GDM1 (cell line): ENCODE measurements at regions not wholly inside any gene's neighbourhood (a gene's known extent, or its start where the extent isn't known, plus 50 kb on each side); places are given as distances from the start of the nearest gene placed in this dataset.

Experiments used
- DNase-seq: peaks from one replicate; lab custom pipeline; 2025; lab: John Stamatoyannopoulos, UW

DNA sequence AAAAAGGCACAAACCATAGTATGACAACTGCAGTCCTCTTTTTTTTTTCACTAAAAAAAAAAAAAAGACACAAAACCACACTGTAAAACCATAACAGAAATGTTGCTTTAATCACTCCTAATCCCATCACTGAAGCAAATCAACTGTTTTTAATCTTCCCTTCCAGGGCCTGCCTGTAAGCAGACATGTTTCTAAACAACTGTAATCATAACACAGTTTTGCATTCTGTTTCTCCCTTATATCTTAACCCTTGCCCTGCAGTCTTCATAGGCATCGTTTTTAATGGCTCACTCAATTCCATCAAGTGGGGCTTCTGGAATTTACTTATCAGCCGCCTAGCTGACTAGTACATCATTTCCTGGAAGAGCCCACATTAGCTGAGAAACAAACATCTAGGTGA, 111.0 kb upstream of the SLC25A48 start:
- DNase-seq: no peak

DNA sequence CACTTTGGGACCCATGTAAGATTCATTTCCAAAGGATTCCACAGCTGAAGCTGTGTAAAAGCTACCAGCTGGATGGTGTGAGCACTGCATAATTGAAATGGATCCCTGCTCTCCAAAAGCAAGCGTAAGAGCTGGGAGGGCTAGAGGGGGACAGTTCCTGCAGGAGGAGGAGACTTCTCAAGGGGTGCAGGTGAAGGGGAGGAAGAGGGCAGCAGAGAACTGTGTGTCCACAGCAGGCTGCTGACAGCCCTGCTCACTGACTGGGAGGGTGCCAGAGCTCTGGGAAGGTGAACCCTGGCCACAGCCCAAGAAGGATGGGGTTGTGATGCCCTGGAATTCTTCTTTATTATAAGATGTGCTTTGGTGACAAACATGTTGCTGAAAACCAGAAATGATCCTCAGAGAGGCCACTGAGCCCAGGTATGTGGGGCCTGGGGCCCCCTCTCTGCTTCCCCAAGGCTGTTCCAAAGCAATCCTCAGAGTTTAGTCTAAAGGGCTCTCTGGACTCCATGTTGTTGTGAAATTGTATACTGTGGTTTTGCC, 112.8 kb upstream of the SLC25A48 start:
- no peak for DNase-seq

DNA sequence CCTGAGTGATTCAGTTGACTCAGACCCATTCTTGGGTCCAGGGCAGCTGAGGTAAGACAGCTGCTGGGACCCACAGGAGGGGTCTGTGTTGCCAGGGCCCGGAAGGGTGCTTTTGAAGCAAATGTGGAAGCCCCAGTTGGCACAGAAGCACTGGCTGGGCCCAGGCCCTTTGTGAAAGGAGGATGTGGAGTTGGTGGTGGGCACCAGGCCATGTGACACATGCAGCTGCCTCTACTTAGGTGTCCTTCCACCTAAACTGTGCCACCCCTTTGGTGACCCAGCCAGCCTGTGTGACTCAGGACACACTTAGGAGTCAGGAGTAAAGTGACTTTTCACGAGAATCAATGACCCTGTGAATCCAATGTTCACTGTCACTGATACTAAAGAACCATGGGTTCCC, 114.3 kb upstream of the SLC25A48 start:
- DNase-seq: no peak

DNA sequence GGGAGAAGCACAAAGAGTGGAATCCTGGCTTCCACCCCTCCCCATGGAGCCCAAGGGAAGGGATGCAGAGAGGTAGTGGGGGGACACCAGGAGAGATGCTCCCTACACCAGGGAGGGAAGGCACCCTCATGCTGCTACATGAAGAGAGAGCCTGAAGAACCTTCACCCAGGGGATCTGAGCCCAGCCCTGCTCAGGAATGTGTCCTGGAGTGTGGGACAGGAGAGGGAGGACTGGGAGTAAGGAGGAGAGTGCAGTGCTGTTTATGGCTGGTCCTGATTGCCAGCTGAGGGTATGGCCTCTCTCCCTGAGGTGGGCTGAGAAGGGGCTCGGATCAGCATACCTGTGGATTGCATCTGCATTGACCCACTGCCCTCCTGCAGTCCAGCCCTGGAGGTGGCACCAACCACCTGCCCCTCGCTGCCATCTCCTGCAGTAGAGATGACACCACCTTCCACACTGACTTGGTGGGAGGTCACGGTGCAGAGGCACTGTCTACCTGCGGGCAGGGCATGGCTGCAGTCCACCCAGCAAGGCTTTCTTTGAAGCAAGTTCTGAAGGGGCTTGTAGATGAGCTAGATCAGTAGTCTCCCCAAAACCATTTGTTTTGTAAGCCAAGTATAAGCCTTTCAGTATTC, 114.9 kb upstream of the SLC25A48 start:
- no peak for DNase-seq

DNA sequence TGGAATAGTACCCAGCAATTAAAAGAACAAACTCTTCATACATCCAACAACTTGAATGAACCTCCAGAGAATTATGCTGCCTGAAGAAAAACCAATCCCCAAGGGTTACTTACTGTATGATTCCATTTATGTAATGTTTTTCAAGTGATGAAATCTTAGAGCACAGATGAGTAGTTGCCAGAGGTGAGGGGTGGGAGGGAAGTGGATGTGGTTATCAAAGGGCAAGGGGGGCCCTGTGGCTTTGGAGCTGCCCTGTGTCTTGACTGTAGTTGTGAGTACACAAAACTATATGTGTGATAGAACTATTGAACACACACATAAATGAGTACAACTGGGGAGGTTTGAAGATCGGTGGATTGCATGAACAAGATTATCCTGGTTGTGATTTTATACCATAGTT, 115.8 kb upstream of the SLC25A48 start:
- no peak for DNase-seq

DNA sequence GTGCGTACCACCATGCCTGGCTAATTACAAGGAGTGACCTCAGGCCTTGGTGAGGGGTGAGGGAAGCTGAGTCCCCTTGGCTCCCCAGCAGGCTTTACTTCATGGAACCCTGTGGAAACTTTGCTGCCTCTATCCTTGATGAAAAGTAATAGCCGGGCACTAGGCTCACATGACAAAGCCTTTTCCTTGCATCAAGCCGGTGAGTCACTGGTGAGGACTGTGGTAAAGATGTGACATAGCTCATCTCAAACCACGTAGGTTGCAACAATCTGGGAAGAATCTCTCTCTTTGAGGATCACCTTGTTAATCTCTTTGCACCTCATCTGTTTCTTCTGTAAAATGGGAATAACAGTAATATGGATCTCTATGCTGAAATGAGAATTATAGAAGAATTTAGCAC, 116.3 kb upstream of the SLC25A48 start:
- DNase-seq: no peak

DNA sequence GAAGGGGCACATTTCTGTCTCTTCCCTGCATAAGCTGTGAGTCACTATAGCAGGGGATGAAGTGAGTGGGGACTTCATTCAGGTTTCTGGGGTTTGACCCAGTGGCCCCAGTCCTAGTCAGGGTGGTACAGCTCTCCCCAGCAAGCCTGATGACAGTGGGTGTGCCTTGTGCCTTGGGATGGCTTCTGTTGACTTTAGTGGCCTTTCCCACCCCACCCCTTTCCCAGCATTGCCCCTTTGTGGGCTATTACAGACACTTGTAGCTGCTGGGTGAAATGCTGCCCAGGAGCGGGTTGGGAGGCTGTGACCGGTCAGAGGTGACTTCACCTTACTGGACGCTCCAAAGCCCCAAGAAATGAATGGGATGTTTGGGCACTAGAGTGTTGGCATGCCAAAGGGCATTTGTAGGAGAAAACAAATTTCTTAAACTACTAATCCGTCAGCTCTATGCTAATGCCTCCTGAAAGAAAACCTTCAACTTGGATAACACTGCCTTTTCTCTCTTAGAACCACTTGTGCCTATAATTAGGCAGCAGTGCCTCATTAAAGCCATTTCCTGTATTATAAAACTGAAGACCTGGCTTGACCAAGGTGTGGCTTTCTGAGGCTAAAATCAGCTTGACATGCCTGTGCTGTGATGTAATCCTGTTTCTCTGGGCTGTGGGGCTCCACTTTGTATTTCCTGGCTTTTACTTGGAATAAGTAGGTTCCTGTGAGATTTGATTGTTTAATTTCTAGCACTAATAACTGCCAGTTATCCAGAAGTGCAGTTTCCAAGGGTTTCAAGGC, 119.0 kb upstream of the SLC25A48 start:
- no peak for DNase-seq

DNA sequence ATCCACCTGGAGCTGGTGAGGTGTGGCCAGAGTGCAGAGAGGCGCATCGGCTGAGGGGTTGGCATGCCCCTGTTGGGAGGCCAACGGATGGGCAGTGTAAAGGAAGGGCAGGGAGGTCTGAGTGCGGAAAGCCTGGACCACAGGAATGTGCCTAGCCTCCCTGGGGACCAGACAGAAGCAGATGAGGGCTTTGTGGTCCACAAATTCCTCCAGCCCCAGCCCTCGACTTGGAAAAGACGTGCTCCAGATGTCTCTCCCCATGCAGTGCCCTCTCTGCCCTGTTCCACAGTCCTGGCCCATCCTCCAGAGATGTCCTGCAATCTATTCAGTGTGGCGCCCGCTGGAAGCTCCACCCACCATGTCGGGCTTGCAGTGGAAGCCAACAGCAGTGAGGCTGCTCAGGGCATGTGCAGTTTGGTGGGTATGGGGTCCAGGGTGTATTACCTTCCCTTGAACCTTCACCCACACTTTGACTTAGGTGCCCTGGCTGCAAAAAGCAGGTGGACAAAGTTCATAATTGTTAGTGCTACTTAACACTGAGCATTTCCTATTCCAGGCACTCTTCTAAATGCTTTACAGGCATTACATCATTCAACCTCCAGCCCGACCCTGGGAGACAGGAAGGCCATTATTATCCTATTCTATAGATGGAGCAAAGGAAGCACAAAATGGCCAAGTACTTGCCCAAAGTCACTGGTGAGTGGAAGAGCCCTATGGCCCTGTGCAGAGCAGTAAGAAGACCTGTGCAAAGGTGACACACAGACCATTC, 120.2 kb upstream of the SLC25A48 start:
- DNase-seq: no peak

DNA sequence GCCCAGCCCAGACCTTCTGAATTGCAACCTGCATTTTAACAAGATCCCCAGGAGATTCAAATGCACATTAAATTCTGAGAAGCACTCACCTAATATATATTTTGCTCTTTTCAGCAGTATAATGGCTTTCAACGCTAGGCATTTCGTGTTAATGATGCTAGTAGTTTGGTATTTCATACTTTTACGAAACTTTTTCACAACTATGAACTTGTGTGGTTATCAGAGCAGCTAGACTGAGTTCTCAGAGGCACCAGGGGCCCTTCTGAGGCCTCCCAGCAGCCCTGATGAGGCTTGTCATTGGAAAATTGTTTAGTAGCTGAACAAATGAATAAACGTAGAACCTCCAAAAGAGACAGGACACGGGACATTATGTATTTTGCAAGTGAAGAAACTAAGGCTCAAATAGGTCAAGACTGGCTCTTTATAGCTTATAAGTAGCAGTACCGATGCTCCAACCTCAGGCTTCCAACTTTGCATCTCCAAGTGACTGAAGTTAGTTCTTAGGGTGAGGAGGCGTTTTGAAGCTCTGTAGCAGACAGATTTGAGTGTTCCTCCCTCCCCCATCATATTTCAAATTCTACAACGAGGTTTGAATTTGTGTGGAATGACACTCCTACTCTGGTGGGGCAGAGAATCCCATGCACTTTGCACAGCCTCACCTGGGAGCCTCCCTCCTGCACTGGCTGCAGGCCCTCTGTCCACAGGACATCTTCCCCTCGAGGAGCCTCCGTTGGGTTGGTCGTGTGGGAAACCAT, 121.1 kb upstream of the SLC25A48 start:
- DNase-seq: no peak

DNA sequence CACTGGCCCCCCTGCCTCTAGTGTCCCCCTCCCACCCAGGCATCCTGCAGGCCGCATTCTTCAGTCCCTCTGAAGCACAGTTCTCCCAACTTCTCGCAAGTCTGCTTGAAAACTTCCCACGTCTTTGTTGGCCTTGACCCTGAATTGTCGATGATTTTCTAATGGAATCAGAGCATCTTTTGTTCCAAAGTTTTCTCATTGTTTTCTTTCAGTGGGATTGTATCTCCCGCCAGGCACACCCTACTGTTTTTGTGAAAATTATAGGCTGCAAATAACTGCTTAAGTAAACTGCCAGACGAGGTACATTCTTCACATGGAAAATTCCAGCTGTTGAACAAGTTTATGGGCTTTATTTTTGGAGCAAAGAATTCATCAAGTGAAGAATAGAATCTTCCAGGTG, 122.6 kb upstream of the SLC25A48 start:
- DNase-seq: no peak

DNA sequence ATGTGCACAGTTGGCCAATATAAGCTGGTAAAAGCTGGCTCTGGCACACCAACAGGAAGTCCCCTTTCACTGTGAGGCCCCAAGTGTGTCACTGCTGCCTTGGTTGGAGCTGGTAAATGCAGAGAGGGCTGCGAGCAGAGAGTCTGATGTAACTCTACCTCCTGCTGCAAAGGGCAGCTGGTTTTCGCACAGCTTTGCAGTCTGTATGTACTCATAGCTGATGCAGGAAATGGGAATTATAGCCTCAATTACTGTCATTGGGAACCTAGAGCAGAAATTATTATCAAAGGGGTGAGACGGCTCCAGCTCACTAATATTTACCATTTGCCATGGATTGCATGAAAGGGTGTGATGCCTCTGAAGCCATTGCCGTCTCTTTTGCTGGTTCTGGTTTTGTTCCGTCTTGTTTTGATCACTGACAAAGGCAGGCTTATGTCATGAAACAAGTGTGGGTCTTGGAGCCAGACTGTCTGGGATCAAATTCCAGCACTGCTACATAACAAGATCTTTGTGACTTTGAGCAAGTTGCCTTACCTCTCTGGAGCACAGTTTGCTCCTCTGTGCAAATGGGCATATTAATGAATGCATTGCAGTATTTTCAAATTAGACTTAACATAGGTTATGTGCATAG, 124.3 kb upstream of the SLC25A48 start:
- no peak for DNase-seq

DNA sequence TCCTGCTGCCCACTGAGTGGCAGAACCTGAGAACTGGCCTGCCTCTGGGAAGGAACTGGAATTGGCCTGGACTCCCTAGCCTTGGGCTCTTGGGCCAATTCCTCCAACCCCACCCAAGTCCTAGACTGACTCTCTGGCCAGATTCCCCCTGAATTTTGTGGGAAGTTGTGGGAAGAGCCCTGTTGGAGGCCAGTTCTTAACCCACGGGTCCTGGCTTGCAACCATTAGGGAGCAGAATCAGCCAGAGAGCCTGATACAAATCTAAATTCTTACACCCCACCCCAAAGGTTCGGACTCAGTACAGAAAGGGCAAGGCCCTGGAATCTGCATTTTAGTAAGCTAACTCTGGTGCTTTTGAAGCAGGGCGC, 125.3 kb upstream of the SLC25A48 start:
- no peak for DNase-seq

DNA sequence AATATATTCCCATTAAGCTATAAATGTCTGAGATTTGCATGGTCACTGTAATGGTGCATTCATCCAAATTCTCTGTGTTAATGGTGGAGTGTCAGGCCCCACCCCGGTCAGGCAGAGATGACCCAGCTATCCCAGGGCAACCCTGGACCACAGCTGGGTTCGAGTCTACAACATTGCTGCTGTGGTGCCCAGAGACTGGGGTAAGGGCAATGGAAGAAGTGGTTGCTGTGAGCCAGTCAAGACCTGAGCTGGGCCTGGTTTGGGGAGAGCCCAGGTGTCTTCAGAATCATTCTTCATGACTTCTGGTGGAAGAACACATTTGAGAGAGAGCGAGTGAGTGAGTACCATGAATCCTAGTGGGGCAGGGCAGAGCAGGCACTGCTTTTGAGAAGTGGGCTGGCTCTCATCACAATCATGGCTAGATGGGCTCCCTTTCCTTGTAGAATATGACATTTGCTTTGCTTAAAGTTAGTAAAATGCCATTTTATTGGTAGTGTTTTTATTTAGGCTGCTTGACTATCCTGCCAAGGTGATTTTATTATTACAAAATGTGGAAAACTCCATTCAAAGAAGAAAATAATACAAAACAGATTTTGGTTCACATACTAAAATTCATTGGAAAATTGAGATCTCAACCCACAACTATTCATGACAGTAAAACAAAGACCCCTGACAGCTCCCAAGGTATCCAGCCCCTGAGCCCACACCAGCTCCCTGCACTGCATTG, 125.8 kb upstream of the SLC25A48 start:
- no peak for DNase-seq

DNA sequence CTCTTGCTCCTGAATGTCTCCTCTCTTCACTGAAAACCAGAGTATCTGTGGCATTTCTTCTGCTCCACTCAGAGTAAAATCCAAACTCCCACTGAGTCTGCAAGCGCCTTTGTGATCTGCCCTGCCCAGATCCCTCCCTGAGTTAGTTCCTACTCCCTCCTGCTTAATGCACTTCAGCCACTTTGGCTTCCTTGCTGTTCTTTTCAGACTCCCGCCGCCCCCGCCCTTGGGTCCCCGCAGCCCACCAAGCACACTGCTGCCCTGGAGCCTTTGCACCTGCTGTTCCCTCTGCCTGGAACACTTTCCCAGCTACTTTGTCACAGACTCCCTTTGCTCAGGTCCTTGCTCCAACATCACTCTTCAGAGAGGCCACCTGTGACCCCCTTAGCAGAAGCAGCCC, 127.2 kb upstream of the SLC25A48 start:
- DNase-seq: no peak

DNA sequence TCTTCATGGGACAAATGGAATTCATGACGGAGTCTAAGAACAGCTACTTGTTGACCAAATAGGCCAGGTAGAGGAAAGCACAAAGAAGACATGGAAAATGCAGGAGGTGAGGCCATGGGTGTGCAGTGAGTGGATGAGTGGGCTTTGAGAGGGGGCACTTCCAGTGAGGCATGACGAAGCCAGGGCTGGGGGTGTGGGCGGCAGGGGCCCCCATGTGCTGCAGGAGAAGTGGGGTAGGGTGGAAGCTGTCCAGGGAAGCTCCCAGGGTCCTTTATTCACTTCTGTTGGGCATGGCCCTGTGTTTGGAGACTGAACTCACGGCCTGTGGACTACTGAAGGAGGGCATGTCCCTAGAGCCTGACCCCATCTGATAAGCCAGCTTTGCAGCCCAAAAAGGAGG, 127.6 kb upstream of the SLC25A48 start:
- no peak for DNase-seq

DNA sequence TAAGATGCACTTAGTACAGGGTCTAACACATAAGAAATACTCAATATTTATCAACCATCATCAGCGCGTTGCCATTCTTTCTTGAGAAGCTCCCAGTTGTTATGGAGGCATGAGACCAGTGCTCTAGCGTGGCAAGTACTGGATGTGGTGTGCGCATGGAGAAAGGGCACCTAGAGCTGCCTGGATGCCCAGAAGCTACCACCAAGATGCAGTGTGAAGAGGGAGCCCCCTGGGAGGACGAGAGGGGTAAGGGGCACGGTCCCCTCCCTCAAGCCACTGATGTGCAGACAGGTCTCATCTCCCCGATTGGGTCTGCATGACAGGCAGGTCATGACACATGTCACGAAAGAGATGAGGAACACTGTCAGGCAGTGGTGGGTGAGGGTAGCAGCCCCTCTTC, 127.7 kb upstream of the CXCL14 start:
- DNase-seq: no peak

DNA sequence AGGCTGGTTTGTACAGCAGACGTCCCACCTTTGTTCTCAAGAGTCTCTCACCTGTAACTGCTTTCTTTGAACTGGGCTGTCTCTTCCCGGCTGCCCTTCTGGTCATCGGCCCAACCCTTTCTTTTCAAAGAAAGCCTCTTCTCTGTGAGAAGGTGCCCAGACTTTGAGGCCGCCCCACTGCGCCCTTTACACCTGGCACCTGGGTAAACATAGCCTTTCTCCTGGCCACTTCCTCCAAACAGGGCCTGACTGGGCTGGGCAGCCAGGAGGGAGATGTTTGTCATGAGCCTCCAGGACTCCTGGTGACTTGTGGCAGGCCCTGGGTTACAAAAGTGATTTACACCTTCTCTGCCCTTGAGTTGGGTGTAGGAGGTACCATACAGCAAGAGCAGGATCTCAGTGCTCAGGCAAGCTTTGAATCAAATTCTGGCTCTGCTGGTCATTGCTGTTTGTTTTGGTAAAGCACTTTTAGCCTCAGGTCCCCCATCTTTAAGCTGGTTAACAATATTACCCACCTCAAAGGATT, 127.2 kb upstream of the CXCL14 start:
- no peak for DNase-seq

DNA sequence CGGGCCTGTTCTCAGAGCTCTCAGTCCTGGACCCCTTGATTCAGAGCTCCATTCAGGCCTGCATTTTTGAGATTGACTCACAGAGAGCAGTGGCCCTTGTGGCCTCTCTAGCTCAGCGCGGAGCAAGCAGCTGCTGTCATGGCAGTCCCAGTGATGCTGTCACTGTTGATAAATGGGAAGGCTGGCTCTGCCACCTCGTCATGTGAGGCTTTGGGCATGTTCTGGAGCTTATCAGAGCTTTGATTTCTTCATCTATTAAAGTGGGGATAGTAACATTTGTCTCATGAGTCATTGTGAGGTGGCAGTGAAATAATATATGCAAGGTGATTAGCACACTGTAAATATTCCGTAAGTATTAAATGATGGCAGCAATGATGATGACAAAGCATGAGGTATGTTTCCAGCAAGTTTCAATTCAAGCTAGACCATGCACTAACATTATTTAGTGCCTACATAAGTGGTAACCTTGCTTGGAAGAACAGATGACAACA, 126.4 kb upstream of the CXCL14 start:
- DNase-seq: no peak

DNA sequence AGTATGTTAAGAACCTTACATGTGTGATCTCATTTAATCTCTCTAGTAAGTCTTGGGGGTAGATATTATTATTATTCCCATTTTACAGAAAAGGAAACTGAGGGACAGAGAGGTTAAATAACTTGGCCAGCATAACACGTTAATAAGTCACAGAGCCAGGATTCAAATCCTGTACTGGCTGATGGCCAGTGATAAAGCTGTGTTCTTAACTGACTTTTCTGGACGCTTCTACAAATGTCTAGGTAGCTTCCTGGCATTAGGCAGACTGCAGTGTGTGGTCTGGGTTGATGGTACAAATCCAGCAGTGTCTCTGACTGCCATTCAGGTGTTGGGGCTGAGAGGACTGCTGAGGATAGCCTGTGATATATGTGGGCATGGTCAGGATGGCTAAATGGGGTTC, 125.8 kb upstream of the CXCL14 start:
- DNase-seq: no peak

DNA sequence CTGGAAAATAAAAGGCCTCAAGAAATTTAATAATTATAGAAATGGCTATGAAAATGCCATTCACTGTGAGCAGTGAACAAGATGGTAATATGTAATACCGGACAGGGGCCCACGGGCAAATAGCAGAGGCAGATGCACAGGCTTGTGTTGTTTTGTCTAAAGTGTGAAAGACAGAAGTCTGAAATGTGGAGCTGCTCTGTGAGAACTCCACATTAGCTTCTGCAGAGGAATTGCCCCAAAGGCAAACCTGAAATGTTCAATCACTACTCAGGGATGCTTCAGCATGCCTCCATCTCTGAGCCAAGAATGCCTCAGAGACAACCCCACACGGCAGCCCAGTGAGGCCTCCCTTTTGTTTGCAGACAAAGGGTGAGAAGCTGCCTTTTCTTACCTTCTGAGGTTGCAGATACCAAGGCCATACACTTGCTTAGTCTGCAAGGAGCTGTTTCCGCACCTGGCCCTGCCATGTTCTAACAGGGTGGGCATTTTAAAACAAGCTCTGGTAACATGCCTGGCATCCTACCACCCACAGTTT, 124.3 kb upstream of the CXCL14 start:
- no peak for DNase-seq
